ENCODE measurements at regions not wholly inside any gene's neighbourhood (a gene's known extent, or its start where the extent isn't known, plus 50 kb on each side); places are given as distances from the start of the nearest gene placed in this dataset.

DNA sequence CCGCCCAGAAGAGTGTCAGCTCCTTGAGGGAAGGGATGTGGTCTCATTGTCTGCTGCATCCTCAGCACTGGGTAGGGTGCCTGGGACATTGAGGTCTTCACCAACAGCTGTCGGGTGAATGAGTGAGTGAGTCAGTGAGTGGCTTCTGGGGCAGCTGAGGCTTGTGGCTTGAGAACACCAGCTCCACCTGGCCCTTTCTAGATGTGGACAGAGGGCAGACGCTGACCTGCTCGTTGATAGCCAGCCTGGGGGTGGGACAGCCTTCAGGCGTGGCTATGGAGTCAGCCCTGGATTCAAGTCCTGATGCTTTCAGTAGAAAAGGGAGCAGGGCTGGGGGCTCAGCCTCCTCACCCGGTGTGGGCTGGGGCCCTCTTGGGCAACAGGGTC is 215.1 kb downstream of the C9orf50 start:
- Histone ChIP-seq H3K4me3 (no peak overlapping the region), H3K4me1 (peaks cover 0 to 20% (median 5%) of the 10 kb centered on the region in 6 donors), H3K36me3 (no peaks in the 10 kb centered on the region), H3K9me3 (no peaks in the 10 kb centered on the region), H3K27me3 (replicated peaks in 1 of 7) (no peaks in the 10 kb centered on the region), H3K27ac (no peak overlapping the region)
- intact Hi-C loops (cut with DNase I; ENCODE audit: low total_unique reads), result no loop called here
- no peak for TF ChIP-seq POLR2A (IDR thresholded peaks at IDR 0.05)
- no peak for TF ChIP-seq POLR2AphosphoS5 (IDR thresholded peaks at IDR 0.05)
- TF ChIP-seq, protein P1, sequence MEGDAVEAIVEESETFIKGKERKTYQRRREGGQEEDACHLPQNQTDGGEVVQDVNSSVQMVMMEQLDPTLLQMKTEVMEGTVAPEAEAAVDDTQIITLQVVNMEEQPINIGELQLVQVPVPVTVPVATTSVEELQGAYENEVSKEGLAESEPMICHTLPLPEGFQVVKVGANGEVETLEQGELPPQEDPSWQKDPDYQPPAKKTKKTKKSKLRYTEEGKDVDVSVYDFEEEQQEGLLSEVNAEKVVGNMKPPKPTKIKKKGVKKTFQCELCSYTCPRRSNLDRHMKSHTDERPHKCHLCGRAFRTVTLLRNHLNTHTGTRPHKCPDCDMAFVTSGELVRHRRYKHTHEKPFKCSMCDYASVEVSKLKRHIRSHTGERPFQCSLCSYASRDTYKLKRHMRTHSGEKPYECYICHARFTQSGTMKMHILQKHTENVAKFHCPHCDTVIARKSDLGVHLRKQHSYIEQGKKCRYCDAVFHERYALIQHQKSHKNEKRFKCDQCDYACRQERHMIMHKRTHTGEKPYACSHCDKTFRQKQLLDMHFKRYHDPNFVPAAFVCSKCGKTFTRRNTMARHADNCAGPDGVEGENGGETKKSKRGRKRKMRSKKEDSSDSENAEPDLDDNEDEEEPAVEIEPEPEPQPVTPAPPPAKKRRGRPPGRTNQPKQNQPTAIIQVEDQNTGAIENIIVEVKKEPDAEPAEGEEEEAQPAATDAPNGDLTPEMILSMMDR (IDR thresholded peaks at IDR 0.05 in 8 of 11, conservative IDR thresholded peaks at IDR 0.05 in 3 of 11), result no peak
- peak; percentile 62 for DNase-seq
- 73 to 92% (median 82%) methylated on average over 6 of the region's 6 CpGs for WGBS, 5 donors

DNA sequence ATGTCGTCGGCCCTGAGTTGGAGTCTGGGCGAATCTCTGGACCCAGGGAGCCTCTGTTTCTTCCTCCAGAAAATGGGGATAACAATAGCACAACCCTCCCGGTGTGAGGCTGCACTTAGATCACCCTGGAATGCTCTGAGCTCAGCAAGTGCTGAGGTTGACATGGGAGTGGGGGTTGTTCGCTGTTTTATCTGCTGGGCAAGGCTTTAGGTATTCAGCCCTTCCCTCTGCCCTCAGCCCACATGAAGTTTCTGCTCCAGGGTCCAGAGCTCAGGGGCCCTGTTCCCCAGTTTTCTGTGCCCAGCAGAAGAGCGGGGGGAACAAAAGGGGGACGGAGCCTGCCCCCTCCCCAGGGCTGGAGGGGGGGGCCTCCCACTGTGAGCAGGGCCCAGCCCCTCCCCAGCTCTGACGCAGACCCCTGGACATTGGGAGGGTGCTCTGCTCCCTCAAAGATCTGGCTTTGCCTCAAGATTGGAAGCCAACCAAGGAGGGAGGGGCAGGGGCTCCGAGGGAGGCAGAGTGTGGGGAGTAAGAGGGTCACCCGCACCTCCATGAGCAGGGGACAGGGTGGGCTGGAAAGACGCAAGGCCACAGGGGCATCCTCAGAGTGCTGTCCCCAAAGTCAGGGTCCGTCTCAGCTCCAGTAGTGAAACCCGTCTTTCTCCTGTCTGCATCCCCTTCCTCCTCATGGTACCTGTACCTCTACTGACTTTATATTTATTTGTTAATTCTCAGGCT is 215.6 kb downstream of the C9orf50 start:
- TF ChIP-seq, protein P1 (IDR thresholded peaks at IDR 0.05 in 8 of 11, conservative IDR thresholded peaks at IDR 0.05 in 3 of 11), result no peak
- TF ChIP-seq POLR2A (IDR thresholded peaks at IDR 0.05) (no peak), POLR2AphosphoS5 (IDR thresholded peaks at IDR 0.05) (no peak)
- no peak overlapping the region for H3K4me3 ChIP-seq
- no peaks in the 10 kb centered on the region for H3K36me3 ChIP-seq
- H3K27me3 ChIP-seq (replicated peaks in 1 of 7), result no peaks in the 10 kb centered on the region
- H3K27ac ChIP-seq, result no peak overlapping the region
- intact Hi-C loops (cut with DNase I; ENCODE audit: low total_unique reads), result no loop called here
- WGBS, 5 donors, result 84 to 91% (median 86%) methylated on average over 9 to 13 of the region's 13 CpGs
- no peaks in the 10 kb centered on the region for H3K9me3 ChIP-seq
- peaks cover 0 to 20% (median 5%) of the 10 kb centered on the region in 6 donors for H3K4me1 ChIP-seq
- peak; percentile 47 for DNase-seq

DNA sequence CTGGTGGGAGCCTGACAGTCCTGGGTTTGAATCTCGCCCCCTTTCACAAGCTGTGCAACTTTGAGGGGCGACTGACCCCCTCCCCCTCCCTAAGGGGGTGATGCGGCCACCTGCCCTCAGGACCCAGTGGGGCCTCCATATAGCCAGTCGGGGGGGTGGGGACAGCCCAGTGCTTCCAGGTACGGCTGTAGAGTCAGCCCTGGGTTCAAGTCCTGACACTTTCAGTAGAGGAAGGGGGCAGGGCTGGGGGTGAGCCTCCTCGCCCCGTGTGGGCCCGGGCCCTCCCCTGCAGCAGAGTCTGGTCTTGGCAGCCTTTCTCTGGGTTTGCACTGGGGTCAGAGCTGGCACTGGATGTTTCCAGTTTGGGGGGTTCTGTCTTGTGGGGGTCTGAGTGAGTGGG is 216.3 kb downstream of the C9orf50 start:
- Histone ChIP-seq H3K9me3 (no peaks in the 10 kb centered on the region), H3K4me3 (no peak overlapping the region), H3K27me3 (replicated peaks in 1 of 7) (no peaks in the 10 kb centered on the region), H3K27ac (no peak overlapping the region), H3K4me1 (peaks cover 0 to 20% (median 5%) of the 10 kb centered on the region in 6 donors), H3K36me3 (no peaks in the 10 kb centered on the region)
- intact Hi-C loops (cut with DNase I; ENCODE audit: low total_unique reads), result no loop called here
- WGBS, 5 donors, result 81 to 89% (median 84%) methylated on average over 1 to 8 of the region's 8 CpGs
- TF ChIP-seq, protein P1 (IDR thresholded peaks at IDR 0.05 in 8 of 11, conservative IDR thresholded peaks at IDR 0.05 in 3 of 11), result no peak
- TF ChIP-seq POLR2A (IDR thresholded peaks at IDR 0.05) (no peak), POLR2AphosphoS5 (IDR thresholded peaks at IDR 0.05) (no peak)
- DNase-seq, result peak; percentile 67

DNA sequence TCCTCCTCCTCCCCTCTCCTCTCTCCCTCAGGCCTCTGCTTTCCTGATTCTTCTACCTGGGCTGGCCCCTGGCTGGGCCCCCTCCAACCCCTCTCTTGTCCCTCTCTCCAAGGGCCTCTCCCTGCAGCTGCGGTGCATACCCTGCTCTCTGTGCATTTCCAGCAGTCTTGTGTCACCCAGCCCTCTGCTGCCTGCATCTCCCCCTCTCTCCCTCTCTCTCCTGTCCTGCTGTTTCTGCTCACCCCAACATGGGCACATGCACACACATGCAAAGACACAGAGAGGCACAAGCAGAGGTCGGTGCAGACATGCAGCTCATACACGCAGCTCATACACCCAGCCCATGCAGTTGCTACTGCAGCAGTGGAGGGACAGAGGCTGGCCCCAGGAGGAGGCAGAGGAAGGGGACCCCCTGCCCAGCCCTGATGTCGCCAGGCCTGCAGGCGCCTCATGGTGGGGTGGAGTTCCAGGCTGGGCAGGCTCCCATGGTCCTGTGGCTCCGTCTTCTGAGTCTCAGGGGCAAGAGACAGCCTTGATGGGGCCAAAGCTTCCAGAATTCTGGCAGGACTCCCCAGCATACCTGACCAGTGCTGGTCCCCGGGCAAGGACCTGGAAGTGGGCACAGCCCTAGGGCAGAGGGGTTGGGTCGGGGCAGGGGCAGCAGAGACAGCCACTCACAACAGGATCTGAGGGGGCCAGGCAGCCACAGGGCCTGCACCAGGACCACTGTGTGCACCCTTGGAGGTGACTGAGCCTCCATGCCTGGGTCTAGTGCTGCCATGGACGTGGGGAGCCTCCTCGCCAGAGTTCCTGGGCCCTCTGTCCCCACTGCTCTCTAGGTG is 216.9 kb downstream of the C9orf50 start:
- no peaks in the 10 kb centered on the region for H3K9me3 ChIP-seq
- H3K4me1 ChIP-seq, result peaks cover 0 to 20% (median 5%) of the 10 kb centered on the region in 6 donors
- H3K36me3 ChIP-seq, result no peaks in the 10 kb centered on the region
- 82 to 94% (median 85%) methylated on average over 5 to 10 of the region's 10 CpGs for WGBS, 5 donors
- DNase-seq, result peak; percentile 69
- H3K27me3 ChIP-seq (replicated peaks in 1 of 7), result no peaks in the 10 kb centered on the region
- intact Hi-C loops (cut with DNase I; ENCODE audit: low total_unique reads), result no loop called here
- TF ChIP-seq, protein P1 (IDR thresholded peaks at IDR 0.05 in 8 of 11, conservative IDR thresholded peaks at IDR 0.05 in 3 of 11), result no peak
- no peak for TF ChIP-seq POLR2A (IDR thresholded peaks at IDR 0.05)
- no peak for TF ChIP-seq POLR2AphosphoS5 (IDR thresholded peaks at IDR 0.05)
- peak overlapping the region in 1 of 8 donors; percentile 67 for H3K27ac ChIP-seq
- H3K4me3 ChIP-seq, result no peak overlapping the region
